WTC11 (cell line): ENCODE measurements at regions not wholly inside any gene's neighbourhood (a gene's known extent, or its start where the extent isn't known, plus 50 kb on each side); places are given as distances from the start of the nearest gene placed in this dataset.

Experiments
- ATAC-seq: fragments of 200-7000 bp; cut with Tn5 transposase; 2 replicates; pipeline ENCODE4 v1.10.0; 2021; ENCODE audit warnings: mild to moderate bottlenecking, moderate library complexity
- CTCF ChIA-PET: fragments of 300-600 bp; sonication (Branson Sonifier 250); formaldehyde crosslinking; loops from one replicate; lab custom pipeline; 2021; ENCODE audit warnings: antibody characterized with exemption; lab: Charles Lee
- POLR2A ChIA-PET: fragments of 350-600 bp; sonication (Branson Sonifier 250); formaldehyde crosslinking; loops from one replicate; lab custom pipeline; 2021; ENCODE audit warnings: antibody characterized with exemption; lab: Charles Lee
- DNase-seq: peaks from one replicate; pipeline ENCODE4 v3.0.0; 2021; ENCODE audit warnings: low spot score
- H3K27ac Mint-ChIP-seq: 2 replicates; pipeline ENCODE4 v1.8.0; 2021; ENCODE audit warnings: mixed read lengths
- H3K27me3 Mint-ChIP-seq: 2 replicates; pipeline ENCODE4 v1.8.0; 2021; ENCODE audit warnings: low read depth, mild to moderate bottlenecking, moderate library complexity, mixed read lengths
- H3K36me3 Mint-ChIP-seq: 2 replicates; pipeline ENCODE4 v1.8.0; 2021; ENCODE audit warnings: mixed read lengths
- H3K4me1 Mint-ChIP-seq: 2 replicates; pipeline ENCODE4 v1.8.0; 2022; ENCODE audit warnings: mixed read lengths
- H3K4me3 Mint-ChIP-seq: 2 replicates; pipeline ENCODE4 v1.8.0; 2021; ENCODE audit warnings: mild to moderate bottlenecking, moderate library complexity, mixed read lengths
- H3K9me3 Mint-ChIP-seq: 2 replicates; pipeline ENCODE4 v1.8.0; 2021; ENCODE audit warnings: mixed read lengths
- ATF1 ChIP-seq: sonication (generic); formaldehyde crosslinking; IDR thresholded peaks from 2 replicates; pipeline ENCODE4 v1.8.1; 2023; ENCODE audit warnings: mild to moderate bottlenecking, moderate library complexity, missing genetic modification reagents
- CREM ChIP-seq: sonication (generic); formaldehyde crosslinking; IDR thresholded peaks from 2 replicates; pipeline ENCODE4 v1.8.1; 2022; ENCODE audit warnings: mild to moderate bottlenecking, missing genetic modification reagents, moderate library complexity
- FOXJ3 ChIP-seq: sonication (generic); formaldehyde crosslinking; IDR thresholded peaks from 2 replicates; pipeline ENCODE4 v1.9.0; 2021; ENCODE audit warnings: missing genetic modification reagents, mild to moderate bottlenecking, borderline replicate concordance
- GABPB1 ChIP-seq: sonication (generic); formaldehyde crosslinking; IDR thresholded peaks from 2 replicates; pipeline ENCODE4 v1.8.1; 2023; ENCODE audit warnings: mild to moderate bottlenecking, missing genetic modification reagents
- GRHL2 ChIP-seq: fragments of 250-450 bp; sonication (Bioruptor Pico); IDR thresholded peaks from 2 replicates; pipeline ENCODE4 v1.8.0; 2022; ENCODE audit warnings: mild to moderate bottlenecking, moderate library complexity; ENCODE audit not compliant: insufficient replicate concordance, severe bottlenecking
- IRF2 ChIP-seq: sonication (generic); formaldehyde crosslinking; IDR thresholded peaks from 2 replicates; pipeline ENCODE4 v1.8.0; 2022; ENCODE audit warnings: low read depth, missing genetic modification reagents, borderline replicate concordance
- JUN ChIP-seq: sonication (generic); formaldehyde crosslinking; IDR thresholded peaks from 2 replicates; pipeline ENCODE4 v1.8.0; 2023; ENCODE audit warnings: mild to moderate bottlenecking, missing genetic modification reagents
- KAT7 ChIP-seq: sonication (generic); formaldehyde crosslinking; IDR thresholded peaks from 2 replicates; pipeline ENCODE4 v1.8.1; 2023; ENCODE audit warnings: missing genetic modification reagents, mild to moderate bottlenecking, borderline replicate concordance
- MYBL2 ChIP-seq: sonication (generic); formaldehyde crosslinking; IDR thresholded peaks from 2 replicates; pipeline ENCODE4 v1.8.1; 2023; ENCODE audit warnings: mild to moderate bottlenecking, moderate library complexity, missing genetic modification reagents
- NFE2L1 ChIP-seq: sonication (generic); formaldehyde crosslinking; IDR thresholded peaks from 2 replicates; pipeline ENCODE4 v1.8.1; 2023; ENCODE audit warnings: missing genetic modification reagents
- OVOL2 ChIP-seq: fragments of 250-450 bp; sonication (Bioruptor Pico); IDR thresholded peaks from 2 replicates; pipeline ENCODE4 v1.9.0; 2021; ENCODE audit warnings: mild to moderate bottlenecking, borderline replicate concordance
- PRDM15 ChIP-seq: sonication (generic); formaldehyde crosslinking; IDR thresholded peaks from 2 replicates; pipeline ENCODE4 v1.8.0; 2022; ENCODE audit warnings: missing genetic modification reagents
- RELA ChIP-seq: sonication (generic); formaldehyde crosslinking; IDR thresholded peaks from 2 replicates; pipeline ENCODE4 v1.8.1; 2022; ENCODE audit warnings: missing genetic modification reagents, mild to moderate bottlenecking, borderline replicate concordance
- SMAD4 ChIP-seq: sonication (generic); formaldehyde crosslinking; IDR thresholded peaks from 2 replicates; pipeline ENCODE4 v1.8.0; 2022; ENCODE audit warnings: mild to moderate bottlenecking, missing genetic modification reagents
- TCF7 ChIP-seq: sonication (generic); formaldehyde crosslinking; IDR thresholded peaks from 2 replicates; pipeline ENCODE4 v1.8.0; 2022; ENCODE audit warnings: mild to moderate bottlenecking, low read depth, missing genetic modification reagents, moderate library complexity
- TEAD4 ChIP-seq: sonication (generic); formaldehyde crosslinking; IDR thresholded peaks from 2 replicates; pipeline ENCODE4 v1.8.0; 2022; ENCODE audit warnings: mild to moderate bottlenecking, missing genetic modification reagents
- ZMAT4 ChIP-seq: fragments of 250-450 bp; sonication (Bioruptor Pico); IDR thresholded peaks from 2 replicates; pipeline ENCODE4 v1.9.0; 2021; ENCODE audit warnings: mild to moderate bottlenecking
- ZNF121 ChIP-seq: sonication (generic); formaldehyde crosslinking; IDR thresholded peaks from 2 replicates; pipeline ENCODE4 v1.8.0; 2023; ENCODE audit warnings: missing genetic modification reagents
- ZNF263 ChIP-seq: sonication (generic); formaldehyde crosslinking; IDR thresholded peaks from 2 replicates; pipeline ENCODE4 v1.8.1; 2022; ENCODE audit warnings: low read depth, mild to moderate bottlenecking, moderate library complexity, missing genetic modification reagents
- ZNF396 ChIP-seq: fragments of 250-450 bp; sonication (Bioruptor Pico); IDR thresholded peaks from 2 replicates; pipeline ENCODE4 v1.8.0; 2021; ENCODE audit warnings: mild to moderate bottlenecking, moderate library complexity, borderline replicate concordance
- TF ChIP-seq, protein P1 (sequence below): sonication (generic); formaldehyde crosslinking; IDR thresholded peaks from 2 replicates; pipeline ENCODE4 v1.8.1; 2022; ENCODE audit warnings: missing genetic modification reagents, borderline replicate concordance
- TF ChIP-seq, protein P2 (sequence below): sonication (generic); formaldehyde crosslinking; conservative IDR thresholded peaks from 2 replicates; pipeline ENCODE4 v1.8.1; 2022; ENCODE audit warnings: mild to moderate bottlenecking, missing genetic modification reagents

GRCh38 chr6:106730718-106731117, 101.3 kb downstream of the QRSL1 start (continued):
- TF ChIP-seq NFE2L1 (no peak), FOXJ3 (CRISPR knock-in tag) (no peak), ZNF263 (no peak)

GRCh38 chr6:106730264-106730663, 100.9 kb downstream of the QRSL1 start:
- TF ChIP-seq GABPB1 (CRISPR knock-in tag): no peak
- TF ChIP-seq, protein P1, sequence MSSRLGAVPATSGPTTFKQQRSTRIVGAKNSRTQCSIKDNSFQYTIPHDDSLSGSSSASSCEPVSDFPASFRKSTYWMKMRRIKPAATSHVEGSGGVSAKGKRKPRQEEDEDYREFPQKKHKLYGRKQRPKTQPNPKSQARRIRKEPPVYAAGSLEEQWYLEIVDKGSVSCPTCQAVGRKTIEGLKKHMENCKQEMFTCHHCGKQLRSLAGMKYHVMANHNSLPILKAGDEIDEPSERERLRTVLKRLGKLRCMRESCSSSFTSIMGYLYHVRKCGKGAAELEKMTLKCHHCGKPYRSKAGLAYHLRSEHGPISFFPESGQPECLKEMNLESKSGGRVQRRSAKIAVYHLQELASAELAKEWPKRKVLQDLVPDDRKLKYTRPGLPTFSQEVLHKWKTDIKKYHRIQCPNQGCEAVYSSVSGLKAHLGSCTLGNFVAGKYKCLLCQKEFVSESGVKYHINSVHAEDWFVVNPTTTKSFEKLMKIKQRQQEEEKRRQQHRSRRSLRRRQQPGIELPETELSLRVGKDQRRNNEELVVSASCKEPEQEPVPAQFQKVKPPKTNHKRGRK (CRISPR knock-in tag): peak; percentile 25; the same call in 1 of the 2 replicates
- peaks cover 12% of the 10 kb centered on the region for H3K4me1 Mint-ChIP-seq

GRCh38 chr6:106729841-106730240, 100.5 kb downstream of the QRSL1 start:
- H3K4me1 Mint-ChIP-seq: peaks cover 7% of the 10 kb centered on the region
- TF ChIP-seq JUN (CRISPR knock-in tag) (no peak), ZNF396 (CRISPR knock-in tag) (no peak), TEAD4 (CRISPR knock-in tag) (no peak), ZNF121 (CRISPR knock-in tag) (no peak), PRDM15 (CRISPR knock-in tag) (no peak), GRHL2 (CRISPR knock-in tag) (no peak), ATF1 (CRISPR knock-in tag) (no peak)
- TF ChIP-seq, protein P2, sequence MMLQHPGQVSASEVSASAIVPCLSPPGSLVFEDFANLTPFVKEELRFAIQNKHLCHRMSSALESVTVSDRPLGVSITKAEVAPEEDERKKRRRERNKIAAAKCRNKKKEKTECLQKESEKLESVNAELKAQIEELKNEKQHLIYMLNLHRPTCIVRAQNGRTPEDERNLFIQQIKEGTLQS (CRISPR knock-in tag): no peak
- TF ChIP-seq, all 79 proteins: peak for 0
- ChIA-PET POLR2A (no interaction called here), CTCF (no interaction called here)
- no peaks in the 10 kb centered on the region for H3K36me3 Mint-ChIP-seq
- no peaks in the 10 kb centered on the region for H3K27me3 Mint-ChIP-seq
- peaks cover under 1% of the 10 kb centered on the region; the same call in 1 of the 2 replicates for H3K9me3 Mint-ChIP-seq
- H3K27ac Mint-ChIP-seq: no peak overlapping the region
- no peak overlapping the region for H3K4me3 Mint-ChIP-seq
- DNase-seq: no peak
- no peak for ATAC-seq

More at GRCh38 chr6:106730264-106730663, 100.9 kb downstream of the QRSL1 start:
- no peak overlapping the region; the same call in 1 of the 2 replicates for H3K27ac Mint-ChIP-seq
- no peaks in the 10 kb centered on the region for H3K27me3 Mint-ChIP-seq
- CTCF ChIA-PET: no interaction called here
- no peak for ATAC-seq
- DNase-seq: no peak
- H3K9me3 Mint-ChIP-seq: peaks cover 4% of the 10 kb centered on the region
- H3K36me3 Mint-ChIP-seq: peaks cover 3% of the 10 kb centered on the region
- POLR2A ChIA-PET: no interaction called here
- no peak overlapping the region for H3K4me3 Mint-ChIP-seq

GRCh38 chr6:106728296-106728870, 99.0 kb downstream of the QRSL1 start:
- ATAC-seq (no peak), DNase-seq (no peak)
- H3K36me3 Mint-ChIP-seq: no peaks in the 10 kb centered on the region
- peaks cover 7% of the 10 kb centered on the region for H3K4me1 Mint-ChIP-seq
- H3K9me3 Mint-ChIP-seq: no peaks in the 10 kb centered on the region
- H3K27ac Mint-ChIP-seq: no peak overlapping the region
- POLR2A ChIA-PET: no interaction called here
- CTCF ChIA-PET: no interaction called here
- no peaks in the 10 kb centered on the region for H3K27me3 Mint-ChIP-seq
- no peak overlapping the region for H3K4me3 Mint-ChIP-seq
- TF ChIP-seq GABPB1 (CRISPR knock-in tag): no peak
- TF ChIP-seq KAT7 (CRISPR knock-in tag): no peak
- TF ChIP-seq RELA (CRISPR knock-in tag): no peak
- TF ChIP-seq ATF1 (CRISPR knock-in tag): no peak
- TF ChIP-seq CREM: no peak
- no peak for TF ChIP-seq TCF7 (CRISPR knock-in tag)
- TF ChIP-seq SMAD4 (CRISPR knock-in tag): no peak
- no peak for TF ChIP-seq OVOL2 (CRISPR knock-in tag)
- TF ChIP-seq IRF2 (CRISPR knock-in tag): no peak
- no peak for TF ChIP-seq ZMAT4 (CRISPR knock-in tag)
- TF ChIP-seq MYBL2: no peak
